Panc1 (cell line): ENCODE measurements at regions not wholly inside any gene's neighbourhood (a gene's known extent, or its start where the extent isn't known, plus 50 kb on each side); places are given as distances from the start of the nearest gene placed in this dataset.

Source experiments
- CTCF ChIP-seq: fragments of 450-650 bp; IDR thresholded peaks from 2 replicates; pipeline ENCODE4 v1.5.1; 2017; ENCODE audit warnings: mild to moderate bottlenecking
- SIN3A ChIP-seq: IDR thresholded peaks from 2 replicates; pipeline ENCODE4 v1.6.1; 2012; ENCODE audit warnings: low read depth, mild to moderate bottlenecking, low read length, moderate library complexity, borderline replicate concordance; ENCODE audit not compliant: insufficient read depth

DNA sequence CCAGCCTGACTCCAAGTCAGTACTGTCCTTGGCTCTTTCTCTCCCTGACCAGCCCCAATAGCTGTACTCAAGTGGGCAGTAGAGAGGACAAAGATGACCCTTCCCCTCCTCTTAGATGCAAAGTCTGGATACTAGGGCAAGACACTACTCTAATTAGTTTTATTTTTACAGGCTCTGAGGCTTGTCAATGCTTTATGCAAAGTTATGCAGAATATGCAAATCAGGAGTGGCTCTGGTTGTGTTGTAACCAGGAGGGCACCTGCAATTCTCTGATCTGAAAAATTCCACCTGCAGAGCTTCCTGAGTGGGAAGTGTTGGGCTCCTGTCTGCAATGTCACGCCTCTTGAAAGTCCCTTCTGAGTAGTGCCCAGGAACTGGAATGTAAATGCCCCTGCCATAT, 201.5 kb downstream of the RGS3 start:
- no peak for TF ChIP-seq SIN3A
- no peak for TF ChIP-seq CTCF
